ENCODE measurements at regions not wholly inside any gene's neighbourhood (a gene's known extent, or its start where the extent isn't known, plus 50 kb on each side); places are given as distances from the start of the nearest gene placed in this dataset.

- TF ChIP-seq CTCF (IDR thresholded peaks at IDR 0.05) (no peak), POLR2AphosphoS5 (IDR thresholded peaks at IDR 0.05) (no peak), EP300 (IDR thresholded peaks at IDR 0.05) (no peak), POLR2A (IDR thresholded peaks at IDR 0.05) (no peak)
Measured at GRCh38 chr18:55805666-55806065, 217.7 kb upstream of the TCF4 start.
